ENCODE measurements at regions not wholly inside any gene's neighbourhood (a gene's known extent, or its start where the extent isn't known, plus 50 kb on each side); places are given as distances from the start of the nearest gene placed in this dataset.

GRCh38 chr1:227374846-227375245 lies 56.6 kb upstream of the CDC42BPA start:
- Histone ChIP-seq H2AFZ (ENCODE audit: control insufficient read depth, low read depth, low read length) (no peak overlapping the region), H3K4me2 (ENCODE audit: control insufficient read depth, insufficient read depth) (no peak overlapping the region), H3K4me3 (no peak overlapping the region), H3K9ac (ENCODE audit: control insufficient read depth, insufficient read depth, low read length) (no peak overlapping the region), H4K20me1 (ENCODE audit: control insufficient read depth, insufficient read depth) (no peaks in the 10 kb centered on the region), H3K4me1 (ENCODE audit: control insufficient read depth, insufficient read depth, low read length) (no peaks in the 10 kb centered on the region), H3K79me2 (ENCODE audit: control insufficient read depth, insufficient read depth, low read length) (no peaks in the 10 kb centered on the region), H3K27ac (ENCODE audit: control insufficient read depth, insufficient read depth) (no peak overlapping the region), H3K27me3 (replicated peaks in 1 of 2; ENCODE audit: control insufficient read depth in 2 of 2, insufficient read depth in 2 of 2, low read length in 1 of 2) (no peaks in the 10 kb centered on the region; a peak in 1 of 4 replicates), H3K9me3 (replicated peaks; ENCODE audit: control insufficient read depth, insufficient read depth, low read length) (no peaks in the 10 kb centered on the region), H3K36me3 (ENCODE audit: control insufficient read depth in 2 of 2, insufficient read depth in 2 of 2, low read length in 1 of 2) (no peaks in the 10 kb centered on the region)
- ChIA-PET CTCF (interaction anchor here (0.6 to 0.8 kb wide), 2 partner anchors 30 to 47 kb away, joined by 4 to 5 read pairs; no protein-coding TSS in a partner anchor), POLR2A (no interaction called here), SMC1A (ENCODE audit: uncharacterized antibody, unreplicated experiment) (no interaction called here), RAD21 (ENCODE audit: unreplicated experiment) (no interaction called here)
- DNase-seq (ENCODE audit: low read depth, low spot score), result no peak
- no peak for ATAC-seq
- BruUV-seq (replicated peaks), result no TSS peak
- TF ChIP-seq NRF1 (conservative IDR thresholded peaks at IDR 0.05; ENCODE audit: low read depth, low read length) (no peak), ATF7 (IDR thresholded peaks at IDR 0.05; ENCODE audit: low read depth) (no peak), STAT1 (conservative IDR thresholded peaks at IDR 0.05) (no peak), FOS (IDR thresholded peaks at IDR 0.05; ENCODE audit: borderline replicate concordance, extremely low read depth, insufficient read length) (no peak), IRF3 (IDR thresholded peaks at IDR 0.05) (no peak), NBN (IDR thresholded peaks at IDR 0.05) (no peak), TCF7 (IDR thresholded peaks at IDR 0.05; ENCODE audit: borderline replicate concordance) (no peak), IRF4 (IDR thresholded peaks at IDR 0.05; ENCODE audit: low read depth, low read length) (no peak), ZZZ3 (IDR thresholded peaks at IDR 0.05; ENCODE audit: control insufficient read depth, insufficient read length, low read depth) (no peak), SIN3A (IDR thresholded peaks at IDR 0.05; ENCODE audit: low read depth, low read length) (no peak), USF2 (IDR thresholded peaks at IDR 0.05; ENCODE audit: borderline replicate concordance, low read depth, low read length) (no peak)
- intact Hi-C loops (cut with micrococcal nuclease; ENCODE audit: unreplicated experiment), result no loop called here
- in situ Hi-C loops (cut with MboI), result no loop called here
- 0% methylated on average over 1 of the region's 1 CpG for WGBS (ENCODE audit: insufficient coverage, insufficient replicate concordance, low lambda C conversion rate, missing lambda C conversion rate)
- no peak for FAIRE-seq

Data from GM12878 (cell line).